Body of pancreas (tissue), 4 donors: ENCODE measurements at regions not wholly inside any gene's neighbourhood (a gene's known extent, or its start where the extent isn't known, plus 50 kb on each side); places are given as distances from the start of the nearest gene placed in this dataset.

Experiments
- CTCF ChIP-seq, 7 experiments: fragments of 450-650 bp in 4 of 7; fragments of 200-600 bp in 3 of 7; sonication (generic) in 3 of 7; IDR thresholded peaks; one replicate each; pipeline ENCODE4 v1.5.1; 2016 to 2019; ENCODE audit warnings: antibody characterized with exemption in 7 of 7
- POLR2A ChIP-seq, 3 donors: fragments of 450-650 bp; IDR thresholded peaks; one replicate each; pipeline ENCODE4 v1.6.1; 2016; ENCODE audit warnings: antibody characterized with exemption in 3 of 3, mild to moderate bottlenecking in 2 of 3

GRCh38 chr5:1747803-1748085, 51.9 kb downstream of the MRPL36 start:
- no peak for TF ChIP-seq POLR2A (IDR thresholded peaks at IDR 0.05)
- TF ChIP-seq CTCF (IDR thresholded peaks at IDR 0.05) = no peak
